Neural progenitor cell (in vitro differentiated cells): ENCODE measurements at regions not wholly inside any gene's neighbourhood (a gene's known extent, or its start where the extent isn't known, plus 50 kb on each side); places are given as distances from the start of the nearest gene placed in this dataset.

Experiments
- CTCF ChIP-seq: fragments of 200-600 bp; sonication (generic); IDR thresholded peaks from 2 replicates; pipeline ENCODE4 v1.5.1; 2017; ENCODE audit warnings: antibody characterized with exemption, mild to moderate bottlenecking
- EZH2 ChIP-seq: fragments of 200-600 bp; sonication (generic); IDR thresholded peaks from 2 replicates; pipeline ENCODE4 v1.6.1; 2017; ENCODE audit warnings: antibody characterized with exemption, mild to moderate bottlenecking, moderate library complexity

- no peak for TF ChIP-seq EZH2
- TF ChIP-seq CTCF: no peak
These were observed 360.5 kb downstream of the LIG4 start for GRCh38 chr13:107854880-107855279.
